Large intestine (tissue), 3 donors: ENCODE measurements at regions not wholly inside any gene's neighbourhood (a gene's known extent, or its start where the extent isn't known, plus 50 kb on each side); places are given as distances from the start of the nearest gene placed in this dataset.

Experiments used
- DNase-seq, 2 donors: peaks; one replicate each; pipeline versions ENCODE4 v3.0.0 to v3.0.0-alpha.2; 2013
- H3K27ac ChIP-seq: one replicate; pipeline ENCODE4 v1.5.1; 2013; ENCODE audit warnings: low read length
- H3K27me3 ChIP-seq: 2 replicates; pipeline ENCODE4 v1.6.1; 2013; ENCODE audit warnings: low read length; ENCODE audit not compliant: control insufficient read depth, insufficient read depth
- H3K36me3 ChIP-seq: 2 replicates; pipeline ENCODE4 v1.6.1; 2013; ENCODE audit warnings: low read length; ENCODE audit not compliant: control insufficient read depth, insufficient read depth
- H3K4me1 ChIP-seq: one replicate; pipeline ENCODE4 v1.6.1; 2013; ENCODE audit warnings: low read length; ENCODE audit not compliant: control insufficient read depth, insufficient read depth
- H3K4me3 ChIP-seq: one replicate; pipeline ENCODE4 v1.5.1; 2013; ENCODE audit warnings: low read length
- H3K9me3 ChIP-seq: one replicate; pipeline ENCODE4 v1.6.1; 2013; ENCODE audit warnings: mild to moderate bottlenecking, low read depth, low read length, moderate library complexity; ENCODE audit not compliant: control insufficient read depth
- WGBS: methylation state at CpG from one replicate; pipeline ENCODE4 v1.1.5; 2013; ENCODE audit warnings: low lambda C conversion rate; ENCODE audit not compliant: insufficient coverage; 5-methylcytosine and 5-hydroxymethylcytosine counted together

DNA sequence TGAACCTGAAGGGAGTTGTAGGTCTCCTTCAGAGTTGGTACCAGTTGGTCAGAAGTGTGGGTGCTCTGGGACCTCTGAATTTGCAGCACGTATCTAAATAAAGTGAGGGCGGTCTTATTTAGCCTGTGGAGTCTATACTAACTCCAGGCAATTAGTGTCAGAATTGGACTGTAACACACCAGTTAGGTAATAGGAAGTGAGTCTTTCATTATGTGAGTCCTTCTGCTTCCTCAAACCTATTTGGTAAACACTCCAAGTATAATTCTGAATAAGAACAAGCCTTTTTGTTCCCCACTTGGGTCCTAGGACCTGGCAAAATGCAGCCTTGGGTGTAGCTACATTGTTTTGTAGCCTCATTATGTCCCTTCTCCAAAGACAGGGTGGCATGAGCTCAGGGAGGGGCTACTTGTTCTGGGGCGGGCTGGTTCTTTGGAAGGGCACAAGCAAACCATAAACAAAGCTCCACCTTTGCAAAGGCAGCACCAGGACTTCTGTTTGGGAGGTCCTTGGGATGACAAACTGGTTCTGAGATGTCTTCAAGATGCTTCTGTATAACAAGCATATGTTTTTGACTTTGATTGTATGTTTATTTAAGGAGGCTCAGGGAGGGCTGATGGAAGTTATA lies 418.0 kb downstream of the ZNF536 start:
- no peaks in the 10 kb centered on the region for H3K4me1 ChIP-seq
- no peaks in the 10 kb centered on the region for H3K9me3 ChIP-seq
- WGBS = no CpG with 5 or more reads among the region's 3 CpGs
- no peak for DNase-seq
- no peaks in the 10 kb centered on the region for H3K36me3 ChIP-seq
- H3K27me3 ChIP-seq = no peaks in the 10 kb centered on the region
- H3K4me3 ChIP-seq = no peak overlapping the region
- H3K27ac ChIP-seq = no peak overlapping the region

DNA sequence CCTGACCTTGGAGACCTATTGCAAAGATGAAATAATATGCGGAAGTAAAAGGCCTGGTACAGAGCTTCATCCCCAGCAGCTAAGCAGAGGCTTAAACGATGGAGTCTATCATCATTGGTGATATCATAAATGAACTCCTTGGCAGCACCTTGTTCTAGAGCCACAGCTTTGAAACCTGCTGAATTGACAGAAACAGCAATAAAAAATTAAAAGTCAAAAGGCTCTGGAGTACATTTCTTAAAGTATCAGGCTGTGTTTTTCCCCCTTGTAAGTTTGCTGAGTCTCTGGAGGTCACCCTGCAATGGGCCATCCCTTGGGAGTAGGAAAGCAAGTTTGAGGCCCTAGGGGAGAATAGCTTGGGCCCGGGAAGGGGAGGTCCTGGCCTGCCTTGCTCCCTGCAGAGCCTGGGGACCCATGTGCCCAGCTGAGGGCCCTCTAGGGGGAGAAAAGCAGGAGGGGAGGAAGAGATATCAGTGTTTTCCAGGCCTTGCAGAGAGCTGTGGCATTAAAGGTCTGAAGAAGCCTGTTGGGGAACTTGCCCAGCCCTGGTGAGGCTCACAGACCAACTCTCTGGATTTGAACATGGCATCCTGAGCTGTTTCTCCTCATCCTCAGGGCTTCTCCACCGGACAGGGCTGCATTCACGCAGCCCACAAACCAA lies 416.1 kb downstream of the ZNF536 start:
- DNase-seq = no peak
- Histone ChIP-seq H3K27ac (no peak overlapping the region), H3K4me3 (no peak overlapping the region), H3K9me3 (no peaks in the 10 kb centered on the region), H3K36me3 (no peaks in the 10 kb centered on the region), H3K27me3 (no peaks in the 10 kb centered on the region), H3K4me1 (no peaks in the 10 kb centered on the region)
- no CpG with 5 or more reads among the region's 5 CpGs for WGBS

DNA sequence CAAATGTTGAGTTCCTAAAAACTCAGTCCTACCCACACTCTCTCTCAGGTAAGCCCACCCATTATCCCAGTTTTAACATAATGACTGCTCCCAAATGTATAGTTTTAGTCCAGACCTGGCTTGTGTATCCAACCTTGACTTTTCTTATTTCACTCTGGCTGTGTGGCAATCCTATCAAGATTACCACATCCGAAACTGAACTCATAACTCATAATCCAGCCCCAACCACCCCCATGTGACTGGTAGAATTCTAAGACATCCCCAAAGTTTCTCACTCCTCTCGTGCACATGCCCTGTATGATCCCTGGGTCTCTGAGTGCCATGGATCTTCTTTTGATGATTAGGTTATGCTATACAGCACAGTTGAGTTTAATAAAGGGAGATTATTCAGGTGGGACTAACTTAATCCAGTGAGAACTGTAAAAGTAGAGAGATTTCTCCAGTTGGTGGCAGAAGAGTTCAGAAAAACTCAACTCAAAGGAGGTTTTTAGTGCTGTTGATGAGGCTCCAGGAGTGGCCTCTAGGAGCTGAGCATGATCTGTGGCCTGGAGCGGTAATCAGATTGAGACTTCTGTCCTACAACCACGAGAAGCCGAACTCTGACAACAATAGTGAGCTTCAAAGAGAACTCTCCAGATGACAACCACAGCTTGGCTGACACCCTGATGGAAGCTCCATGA lies 413.4 kb downstream of the ZNF536 start:
- WGBS = no CpG with 5 or more reads among the region's 5 CpGs
- H3K36me3 ChIP-seq = no peaks in the 10 kb centered on the region

DNA sequence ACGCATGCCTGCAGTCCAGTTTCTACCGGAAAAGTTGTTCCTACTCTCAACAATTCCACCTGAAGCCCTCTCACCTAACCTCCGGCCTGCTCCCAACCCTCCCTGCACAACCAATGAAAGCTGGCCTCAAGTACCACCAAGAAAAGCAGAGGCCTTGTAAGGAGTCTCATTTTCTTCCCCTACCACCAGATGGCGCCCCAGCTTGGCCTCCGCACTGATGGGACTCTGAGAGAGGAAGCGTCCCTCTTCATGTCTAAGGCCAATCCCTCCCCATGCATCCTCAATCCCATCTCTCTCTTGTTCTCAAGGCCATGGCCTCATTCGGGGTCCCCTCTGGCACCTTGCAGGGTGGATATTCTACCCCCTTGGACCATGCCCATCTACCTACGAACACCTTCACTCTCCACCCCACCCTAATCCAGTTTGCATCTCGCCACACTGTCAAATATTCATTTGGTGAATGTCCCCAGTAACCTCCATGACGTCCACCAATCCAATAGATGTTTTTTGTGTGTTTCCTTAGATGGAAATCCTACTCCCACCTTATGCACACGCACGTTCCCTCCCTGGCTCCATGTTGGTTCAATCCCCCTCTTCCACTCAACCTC lies 412.8 kb downstream of the ZNF536 start:
- WGBS = 67% methylated on average over 1 of the region's 12 CpGs
- no peaks in the 10 kb centered on the region for H3K27me3 ChIP-seq
- no peak overlapping the region for H3K27ac ChIP-seq
- H3K4me3 ChIP-seq = no peak overlapping the region
- no peaks in the 10 kb centered on the region for H3K4me1 ChIP-seq
- H3K9me3 ChIP-seq = no peaks in the 10 kb centered on the region
- no peaks in the 10 kb centered on the region for H3K36me3 ChIP-seq
- peak; percentile 8 to 10 for DNase-seq

More for the DNA sequence above, 413.4 kb downstream of the ZNF536 start:
- DNase-seq = no peak
- Histone ChIP-seq H3K27me3 (no peaks in the 10 kb centered on the region), H3K4me3 (no peak overlapping the region), H3K4me1 (no peaks in the 10 kb centered on the region), H3K9me3 (no peaks in the 10 kb centered on the region), H3K27ac (no peak overlapping the region)

DNA sequence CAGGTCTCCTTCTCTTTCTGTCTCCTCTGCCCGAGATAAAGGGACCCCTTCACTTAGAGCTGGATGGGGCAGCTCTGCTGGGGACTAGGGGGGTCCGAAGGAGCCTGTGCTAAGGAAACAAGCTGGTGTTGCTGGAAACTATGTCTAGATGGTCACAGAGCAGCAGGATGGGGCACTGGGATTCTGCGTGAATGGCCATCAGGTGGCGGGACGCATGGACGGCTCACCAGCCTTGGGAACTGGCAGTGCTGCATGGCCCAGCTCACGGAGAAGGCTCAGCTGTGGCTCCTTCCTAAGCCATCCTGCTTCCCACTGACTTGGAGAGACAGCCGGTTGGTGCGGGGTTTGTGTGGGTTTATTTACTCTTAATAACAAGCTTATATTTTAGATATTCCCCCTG lies 411.8 kb downstream of the ZNF536 start:
- no peaks in the 10 kb centered on the region for H3K9me3 ChIP-seq
- no peak overlapping the region for H3K27ac ChIP-seq
- no peak for DNase-seq
- H3K36me3 ChIP-seq = no peaks in the 10 kb centered on the region
- no peaks in the 10 kb centered on the region for H3K4me1 ChIP-seq
- H3K27me3 ChIP-seq = no peaks in the 10 kb centered on the region
- no CpG with 5 or more reads among the region's 9 CpGs for WGBS
- no peak overlapping the region for H3K4me3 ChIP-seq

DNA sequence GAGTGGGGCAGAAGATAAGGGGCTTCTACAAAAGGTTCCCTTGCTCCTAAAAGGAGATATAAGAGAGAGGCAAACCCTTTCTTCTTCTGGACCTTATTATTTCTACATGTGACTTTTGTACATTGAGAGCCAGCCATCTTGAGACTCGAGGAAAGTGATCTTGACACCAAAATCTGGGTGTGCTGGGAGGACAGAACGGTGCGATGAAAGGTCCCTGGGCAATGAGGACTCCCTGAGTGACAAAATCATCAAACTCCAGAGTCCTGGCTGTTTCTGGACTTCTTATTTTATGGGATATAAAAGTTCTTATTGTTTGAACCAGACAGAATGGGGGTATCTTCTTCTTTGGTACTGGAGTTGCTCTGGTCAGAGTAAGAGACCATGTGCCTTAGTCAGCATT lies 411.0 kb downstream of the ZNF536 start:
- Histone ChIP-seq H3K4me1 (no peaks in the 10 kb centered on the region), H3K4me3 (no peak overlapping the region), H3K27ac (no peak overlapping the region), H3K9me3 (no peaks in the 10 kb centered on the region), H3K36me3 (no peaks in the 10 kb centered on the region), H3K27me3 (no peaks in the 10 kb centered on the region)
- no peak for DNase-seq
- WGBS = 100% methylated on average over 1 of the region's 3 CpGs

DNA sequence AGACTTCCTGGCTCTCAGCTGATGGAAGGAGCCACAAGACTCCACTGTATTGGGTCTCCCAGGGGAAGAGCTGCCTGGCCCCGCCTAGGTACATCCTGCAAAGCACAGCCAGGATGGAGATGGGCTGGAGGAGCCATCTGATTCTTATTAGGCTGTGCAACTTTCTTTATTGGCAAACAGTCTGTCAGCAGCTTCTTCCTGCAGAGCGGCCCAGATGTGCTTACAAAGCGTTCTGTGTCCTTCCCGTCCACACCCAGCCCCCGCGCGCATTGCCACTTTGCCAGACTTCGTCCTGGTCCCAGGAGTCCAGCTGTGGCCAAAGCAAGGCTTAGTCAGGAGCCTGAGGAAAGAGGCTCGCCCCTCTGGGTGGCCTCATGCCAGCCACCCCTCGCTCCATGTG lies 409.3 kb downstream of the ZNF536 start:
- Histone ChIP-seq H3K4me1 (no peaks in the 10 kb centered on the region), H3K27me3 (no peaks in the 10 kb centered on the region), H3K27ac (no peak overlapping the region), H3K9me3 (no peaks in the 10 kb centered on the region), H3K4me3 (no peak overlapping the region), H3K36me3 (no peaks in the 10 kb centered on the region)
- WGBS = no CpG with 5 or more reads among the region's 10 CpGs
- DNase-seq = no peak

DNA sequence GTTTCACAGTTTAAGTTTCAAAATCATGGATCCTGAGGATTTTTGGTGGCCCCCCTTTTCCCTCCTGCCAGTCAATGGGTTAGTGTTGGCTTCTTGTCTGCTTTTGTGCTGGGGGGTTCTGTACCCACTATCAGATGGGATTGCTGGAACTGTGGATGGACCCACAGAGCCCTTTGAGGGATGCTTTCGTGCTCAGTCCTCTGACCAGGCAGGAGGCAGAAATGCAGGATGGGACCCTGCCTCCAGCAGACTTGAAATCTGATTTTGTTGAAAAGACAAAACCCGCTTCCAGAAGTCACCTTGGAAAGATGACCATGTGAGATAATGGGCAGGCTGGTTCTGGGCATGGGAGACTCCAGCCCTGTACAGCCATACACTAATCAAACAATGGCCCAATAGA lies 408.9 kb downstream of the ZNF536 start:
- WGBS = no CpG with 5 or more reads among the region's 2 CpGs
- H3K4me1 ChIP-seq = no peaks in the 10 kb centered on the region
- no peaks in the 10 kb centered on the region for H3K36me3 ChIP-seq
- H3K4me3 ChIP-seq = no peak overlapping the region
- no peaks in the 10 kb centered on the region for H3K9me3 ChIP-seq
- DNase-seq = no peak
- no peak overlapping the region for H3K27ac ChIP-seq
- no peaks in the 10 kb centered on the region for H3K27me3 ChIP-seq

DNA sequence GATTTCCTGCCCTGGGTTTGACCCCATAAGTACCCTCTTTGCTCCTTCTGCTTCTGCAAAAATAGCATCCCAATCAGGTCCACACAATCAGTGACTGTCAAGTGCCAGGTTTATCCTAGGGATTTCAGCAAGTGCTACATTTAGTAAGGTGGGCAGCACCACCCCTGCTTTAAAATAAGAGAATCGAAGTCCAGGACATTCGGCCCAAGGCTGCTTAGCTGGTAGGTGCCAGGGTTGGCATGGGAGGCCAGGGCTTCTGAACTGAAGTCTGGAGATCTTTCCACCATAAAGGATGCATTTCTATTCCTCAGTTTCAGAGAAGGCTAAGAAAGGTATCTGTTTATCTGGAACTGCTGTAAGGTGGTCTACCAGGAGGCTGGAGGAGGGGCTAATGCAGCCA lies 408.3 kb downstream of the ZNF536 start:
- H3K4me3 ChIP-seq = no peak overlapping the region
- no peaks in the 10 kb centered on the region for H3K4me1 ChIP-seq
- WGBS = no CpG with 5 or more reads among the region's 2 CpGs
- no peaks in the 10 kb centered on the region for H3K9me3 ChIP-seq
- no peaks in the 10 kb centered on the region for H3K36me3 ChIP-seq
- no peak overlapping the region for H3K27ac ChIP-seq
- no peaks in the 10 kb centered on the region for H3K27me3 ChIP-seq
- no peak for DNase-seq

DNA sequence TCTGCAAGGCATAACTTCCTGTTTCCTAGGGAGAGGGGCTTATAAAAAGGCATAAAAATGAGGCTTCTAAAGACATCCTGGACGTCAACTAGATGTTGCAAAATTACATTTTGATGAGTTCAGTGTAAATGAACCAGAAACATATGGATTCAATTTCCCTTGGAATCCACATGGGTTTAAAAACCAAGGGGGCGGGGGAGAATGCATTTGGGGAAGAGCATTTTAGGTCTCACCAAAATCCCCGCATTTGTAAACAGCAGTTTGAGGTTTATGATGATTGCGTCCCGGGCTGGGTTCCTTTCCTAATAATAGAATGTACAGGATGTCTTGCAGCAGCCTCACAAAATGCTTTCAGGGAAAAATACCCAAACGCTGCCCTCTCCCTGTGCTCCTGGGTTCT lies 407.8 kb downstream of the ZNF536 start:
- Histone ChIP-seq H3K4me1 (no peaks in the 10 kb centered on the region), H3K9me3 (no peaks in the 10 kb centered on the region), H3K4me3 (no peak overlapping the region), H3K36me3 (no peaks in the 10 kb centered on the region), H3K27ac (no peak overlapping the region), H3K27me3 (no peaks in the 10 kb centered on the region)
- no peak for DNase-seq
- WGBS = 80% methylated on average over 1 of the region's 6 CpGs
